MM.1S (cell line): ENCODE measurements at regions not wholly inside any gene's neighbourhood (a gene's known extent, or its start where the extent isn't known, plus 50 kb on each side); places are given as distances from the start of the nearest gene placed in this dataset.
"Not testable (repeated sequence)": the region's sequence is repeated elsewhere in the genome, so short reads cannot be mapped to it uniquely, and the experiment has no call there.

Experiments
- CTCF ChIP-seq: fragments of 300-600 bp; sonication (generic); IDR thresholded peaks from 2 replicates; pipeline ENCODE4 v1.5.1; 2016; ENCODE audit warnings: antibody characterized with exemption, low read length, mixed read lengths
- EZH2 ChIP-seq: fragments of 300-600 bp; sonication (generic); optimal IDR thresholded peaks from 2 replicates; pipeline ENCODE3; 2017; ENCODE audit warnings: low read depth, mild to moderate bottlenecking, antibody characterized with exemption, low read length, mixed read lengths
- EZH2phosphoT487 ChIP-seq: fragments of 300-600 bp; sonication (generic); IDR thresholded peaks from 2 replicates; pipeline ENCODE4 v1.6.1; 2018; ENCODE audit warnings: antibody characterized with exemption, low read length

GRCh38 chr16:32116533-32116932 lies 136.6 kb upstream of the TP53TG3D start:
- not testable (repeated sequence) for TF ChIP-seq CTCF, EZH2, EZH2phosphoT487
